Colonic mucosa (tissue), 4 donors: ENCODE measurements at regions not wholly inside any gene's neighbourhood (a gene's known extent, or its start where the extent isn't known, plus 50 kb on each side); places are given as distances from the start of the nearest gene placed in this dataset.
"Not testable (repeated sequence)": the region's sequence is repeated elsewhere in the genome, so short reads cannot be mapped to it uniquely, and the experiment has no call there.

Experiments used
- DNase-seq: peaks from one replicate; pipeline ENCODE4 v3.0.0-alpha.2; 2020
- H3K27ac ChIP-seq: fragments of 200-600 bp; one replicate; pipeline ENCODE4 v1.8.0; 2021
- H3K27me3 ChIP-seq: fragments of 200-600 bp; one replicate; pipeline ENCODE4 v1.8.0; 2021
- H3K36me3 ChIP-seq: fragments of 200-600 bp; one replicate; pipeline ENCODE4 v1.8.0; 2021
- H3K4me1 ChIP-seq: fragments of 200-600 bp; one replicate; pipeline ENCODE4 v1.8.0; 2021; ENCODE audit warnings: mild to moderate bottlenecking
- H3K4me3 ChIP-seq: fragments of 200-600 bp; one replicate; pipeline ENCODE4 v1.8.0; 2021
- H3K9ac ChIP-seq, 2 donors: one replicate each; pipeline ENCODE4 v1.7.0; 2013; ENCODE audit warnings: control low read depth in 2 of 2, low read depth in 2 of 2, low read length in 2 of 2
- H3K9me3 ChIP-seq: fragments of 200-600 bp; one replicate; pipeline ENCODE4 v1.8.0; 2021
- CTCF ChIP-seq: fragments of 200-600 bp; IDR thresholded peaks from one replicate; pipeline ENCODE4 v1.8.0; 2022; ENCODE audit warnings: antibody characterized with exemption, mild to moderate bottlenecking
- intact Hi-C: fragments of 100-400 bp; cut with DNase I; formaldehyde crosslinking; loops from one replicate; pipeline ENCODE4 v1.14.1; 2022
- donor health status: healthy.
- donor health status: DM: no; HTN: no; CAD: no.
- donor health status: DM: no; HTN: no; CAD: no.

DNA sequence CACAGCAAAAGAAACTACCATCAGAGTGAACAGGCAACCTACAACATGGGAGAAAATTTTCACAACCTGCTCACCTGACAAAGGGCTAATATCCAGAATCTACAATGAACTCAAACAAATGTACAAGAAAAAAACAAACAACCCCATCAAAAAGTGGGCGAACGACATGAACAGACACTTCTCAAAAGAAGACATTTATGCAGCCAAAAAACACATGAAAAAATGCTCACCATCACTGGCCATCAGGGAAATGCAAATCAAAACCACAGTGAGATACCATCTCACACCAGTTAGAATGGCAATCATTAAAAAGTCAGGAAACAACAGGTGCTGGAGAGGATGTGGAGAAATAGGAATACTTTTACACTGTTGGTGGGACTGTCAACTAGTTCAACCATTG, 207.8 kb downstream of the USP6NL start:
- DNase-seq, H3K9me3 ChIP-seq, H3K27ac ChIP-seq, H3K36me3 ChIP-seq, H3K4me1 ChIP-seq, H3K4me3 ChIP-seq, intact Hi-C loops, H3K9ac ChIP-seq, H3K27me3 ChIP-seq: not testable (repeated sequence)

GRCh38 chr10:11403116-11403515, 208.3 kb downstream of the USP6NL start:
- H3K9ac ChIP-seq: no peak overlapping the region
- no peak overlapping the region for H3K4me3 ChIP-seq
- no peaks in the 10 kb centered on the region for H3K27me3 ChIP-seq
- H3K36me3 ChIP-seq: no peaks in the 10 kb centered on the region
- intact Hi-C loops: no loop called here
- DNase-seq: peak; percentile 19
- H3K4me1 ChIP-seq: no peaks in the 10 kb centered on the region
- no peak overlapping the region for H3K27ac ChIP-seq
- H3K9me3 ChIP-seq: no peaks in the 10 kb centered on the region
- no peak for TF ChIP-seq CTCF

DNA sequence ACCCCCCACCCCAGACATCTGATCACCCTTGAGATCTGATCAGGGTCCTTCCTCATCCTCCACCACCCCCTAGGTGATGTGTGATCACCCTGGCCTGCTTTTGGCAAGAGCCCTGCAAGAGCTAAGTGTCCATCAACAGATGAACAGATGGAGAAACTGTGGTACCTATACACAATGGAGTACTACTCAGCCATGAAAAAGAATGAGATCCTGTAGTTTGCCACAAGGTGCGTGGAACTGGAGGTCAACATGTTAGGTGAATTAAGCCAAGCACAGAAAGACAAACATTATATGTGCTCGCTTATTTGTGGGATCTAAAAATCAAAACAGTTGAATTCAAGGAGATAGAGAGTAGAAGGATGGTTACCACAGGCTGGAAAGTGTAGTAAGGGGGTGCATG, 209.1 kb downstream of the USP6NL start:
- no peak for DNase-seq
- Histone ChIP-seq H3K4me1 (no peaks in the 10 kb centered on the region), H3K4me3 (no peak overlapping the region), H3K9ac (no peak overlapping the region), H3K36me3 (no peaks in the 10 kb centered on the region), H3K27ac (no peak overlapping the region), H3K27me3 (no peaks in the 10 kb centered on the region), H3K9me3 (no peaks in the 10 kb centered on the region)
- intact Hi-C loops: no loop called here
- no peak for TF ChIP-seq CTCF

DNA sequence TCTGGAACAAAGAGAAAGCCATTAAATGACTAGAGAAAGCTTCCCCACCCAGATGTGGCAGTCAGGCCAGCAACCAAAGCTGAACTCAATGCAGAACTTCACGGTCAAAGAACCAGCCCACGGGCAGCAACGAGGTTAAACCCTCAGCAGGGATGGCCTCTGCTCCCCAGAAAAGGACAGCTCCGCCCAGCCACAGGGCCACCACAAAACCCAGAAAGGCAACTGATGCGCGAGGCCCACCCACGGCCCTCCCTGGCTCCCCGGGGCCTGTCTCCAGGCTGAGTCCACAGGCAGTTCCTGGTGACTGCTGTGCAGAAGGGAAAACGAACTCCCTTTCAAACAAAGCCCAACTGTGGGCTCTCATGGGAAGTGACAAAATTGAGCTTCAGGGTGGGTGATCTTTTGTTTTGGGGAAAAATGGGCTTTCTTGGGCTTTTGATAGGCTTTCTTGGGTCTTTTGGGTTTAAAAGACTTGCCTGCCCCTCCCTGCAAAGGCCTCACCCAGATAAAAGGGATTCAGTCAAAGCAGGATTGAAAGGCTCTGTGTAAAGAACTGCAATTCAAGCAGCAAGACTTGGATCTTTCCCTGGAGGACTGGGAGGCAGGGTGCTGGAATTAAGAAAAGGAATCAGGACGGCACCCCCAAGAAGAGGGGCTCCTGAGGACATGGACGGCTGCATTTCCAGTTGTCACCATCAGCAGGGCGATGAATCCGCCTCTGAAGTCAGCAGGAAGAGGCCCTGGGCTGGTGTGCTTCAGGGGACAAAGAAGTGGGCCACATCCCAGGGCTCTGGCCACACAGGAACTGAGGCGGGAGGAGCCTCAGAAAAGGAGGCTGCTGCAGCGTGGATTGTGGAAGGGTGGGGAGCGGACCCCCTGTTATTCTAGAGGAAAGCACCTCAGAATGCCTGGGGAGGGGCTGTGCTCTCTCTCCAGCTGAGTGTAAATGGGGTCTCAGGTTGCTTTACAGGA, 209.9 kb downstream of the USP6NL start:
- TF ChIP-seq CTCF: no peak
- Histone ChIP-seq H3K9ac (no peak overlapping the region), H3K36me3 (no peaks in the 10 kb centered on the region), H3K27ac (no peak overlapping the region), H3K4me3 (no peak overlapping the region), H3K9me3 (no peaks in the 10 kb centered on the region), H3K27me3 (no peaks in the 10 kb centered on the region), H3K4me1 (no peaks in the 10 kb centered on the region)
- intact Hi-C loops: no loop called here
- DNase-seq: no peak

DNA sequence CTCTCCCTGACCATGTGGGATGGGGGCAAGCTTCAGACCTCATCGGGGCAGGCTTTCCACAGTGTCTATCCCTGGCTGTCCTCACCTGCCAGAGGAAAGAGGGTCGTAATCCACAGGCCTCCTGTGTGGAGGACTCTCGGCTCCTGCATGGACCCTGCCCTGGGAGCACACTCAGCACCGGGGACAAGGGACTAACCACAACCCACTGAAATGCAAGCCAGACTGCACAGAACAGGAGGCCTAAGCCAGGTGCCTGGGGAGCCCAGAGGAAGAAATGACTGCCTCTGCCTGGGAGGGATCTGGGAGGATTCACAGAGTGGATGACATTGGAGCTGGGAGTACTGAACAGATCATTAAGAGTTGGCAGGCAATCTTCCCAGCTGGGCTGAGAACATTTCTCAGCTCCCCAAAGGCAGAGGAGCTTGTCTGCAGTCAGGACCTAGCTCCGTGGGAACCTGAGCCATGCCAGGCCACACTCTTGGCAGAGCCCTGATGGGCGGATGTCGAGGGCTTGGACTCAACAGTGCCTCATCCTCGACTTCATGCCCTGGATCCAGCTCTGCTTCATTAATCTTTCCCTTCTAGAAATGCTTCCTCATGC, 213.4 kb downstream of the USP6NL start:
- no peak overlapping the region for H3K4me3 ChIP-seq
- H3K9me3 ChIP-seq: no peaks in the 10 kb centered on the region
- no peaks in the 10 kb centered on the region for H3K27me3 ChIP-seq
- no peak overlapping the region for H3K27ac ChIP-seq
- intact Hi-C loops: no loop called here
- TF ChIP-seq CTCF: no peak
- H3K4me1 ChIP-seq: no peaks in the 10 kb centered on the region
- H3K36me3 ChIP-seq: no peaks in the 10 kb centered on the region
- H3K9ac ChIP-seq: no peak overlapping the region
- DNase-seq: no peak
